Mesenchymal stem cell (in vitro differentiated cells and primary cell): ENCODE measurements at regions not wholly inside any gene's neighbourhood (a gene's known extent, or its start where the extent isn't known, plus 50 kb on each side); places are given as distances from the start of the nearest gene placed in this dataset.

Source experiments
- DNase-seq: peaks from one replicate; pipeline ENCODE4 v3.0.0-alpha.2; 2013
- H2AFZ ChIP-seq: one replicate; pipeline ENCODE4 v1.6.1; 2013; ENCODE audit warnings: low read depth, mild to moderate bottlenecking, control low read depth, inconsistent platforms, low read length, moderate library complexity
- H2AK5ac ChIP-seq: 2 replicates; pipeline ENCODE4 v1.6.1; 2013; ENCODE audit warnings: low read length, moderate library complexity, mild to moderate bottlenecking, inconsistent platforms; ENCODE audit not compliant: severe bottlenecking
- H2BK120ac ChIP-seq: one replicate; pipeline ENCODE4 v1.6.1; 2013; ENCODE audit warnings: low read depth, mild to moderate bottlenecking, inconsistent platforms, low read length, moderate library complexity
- H2BK12ac ChIP-seq, 2 experiments: one replicate each; pipeline ENCODE4 v1.6.1; 2013; ENCODE audit warnings: inconsistent platforms in 2 of 2, low read length in 2 of 2, mild to moderate bottlenecking in 2 of 2, moderate library complexity in 2 of 2, control low read depth in 1 of 2
- H2BK15ac ChIP-seq: one replicate; pipeline ENCODE4 v1.6.1; 2013; ENCODE audit warnings: mild to moderate bottlenecking, low read depth, inconsistent platforms; ENCODE audit not compliant: poor library complexity, severe bottlenecking
- H2BK5ac ChIP-seq: 2 replicates; pipeline ENCODE4 v1.6.1; 2013; ENCODE audit warnings: low read depth, mild to moderate bottlenecking, low read length, control low read depth, inconsistent platforms; ENCODE audit not compliant: poor library complexity, severe bottlenecking
- H3K14ac ChIP-seq, 2 experiments: one replicate each; pipeline ENCODE4 v1.6.1; 2013; ENCODE audit warnings: inconsistent platforms in 2 of 2, low read length in 2 of 2, control low read depth in 1 of 2, mild to moderate bottlenecking in 1 of 2, moderate library complexity in 1 of 2
- H3K18ac ChIP-seq, 2 experiments: one replicate each; pipeline ENCODE4 v1.6.1; 2013; ENCODE audit warnings: inconsistent platforms in 2 of 2, low read length in 2 of 2, control low read depth in 1 of 2, low read depth in 1 of 2, mild to moderate bottlenecking in 1 of 2
- H3K23ac ChIP-seq, 2 experiments: one replicate each; pipeline ENCODE4 v1.6.1; 2013; ENCODE audit warnings: inconsistent platforms in 2 of 2, low read length in 2 of 2, mild to moderate bottlenecking in 2 of 2, moderate library complexity in 2 of 2, control low read depth in 1 of 2
- H3K27ac ChIP-seq: 2 replicates; pipeline ENCODE4 v1.5.1; 2013; ENCODE audit warnings: mild to moderate bottlenecking, moderate library complexity, low read length, control low read depth, inconsistent platforms; ENCODE audit not compliant: poor library complexity, severe bottlenecking
- H3K27me3 ChIP-seq, 2 experiments: 2 replicates each; pipeline versions ENCODE4 v1.6.1 to v1.7.0; 2013; ENCODE audit warnings: low read length in 2 of 2, mild to moderate bottlenecking in 2 of 2, moderate library complexity in 2 of 2, control low read depth in 1 of 2, inconsistent platforms in 1 of 2; ENCODE audit not compliant: control insufficient read depth in 1 of 2, insufficient read depth in 1 of 2
- H3K36me3 ChIP-seq, 2 experiments: 2 replicates each; pipeline versions ENCODE4 v1.6.1 to v1.7.0; 2013; ENCODE audit warnings: low read length in 2 of 2, control low read depth in 1 of 2, inconsistent platforms in 1 of 2, low read depth in 1 of 2, mild to moderate bottlenecking in 1 of 2; ENCODE audit not compliant: insufficient read depth in 2 of 2, control insufficient read depth in 1 of 2
- H3K4ac ChIP-seq, 2 experiments: one replicate each; pipeline ENCODE4 v1.6.1; 2013; ENCODE audit warnings: inconsistent platforms in 2 of 2, low read length in 2 of 2, mild to moderate bottlenecking in 2 of 2, moderate library complexity in 2 of 2, control low read depth in 1 of 2, low read depth in 1 of 2
- H3K4me1 ChIP-seq: 2 replicates; pipeline ENCODE4 v1.6.1; 2013; ENCODE audit warnings: low read depth, low read length, control low read depth; ENCODE audit not compliant: control insufficient read depth, insufficient read depth
- H3K4me2 ChIP-seq: 2 replicates; pipeline ENCODE4 v1.6.1; 2013; ENCODE audit warnings: low read length, mild to moderate bottlenecking, inconsistent platforms; ENCODE audit not compliant: poor library complexity, severe bottlenecking
- H3K4me3 ChIP-seq, 2 experiments: 2 replicates each; pipeline versions ENCODE4 v1.5.1 to v1.7.0; 2013; ENCODE audit warnings: low read length in 2 of 2, mild to moderate bottlenecking in 2 of 2, control low read depth in 1 of 2, low read depth in 1 of 2; ENCODE audit not compliant: insufficient read depth in 1 of 2
- H3K79me1 ChIP-seq: replicated peaks from 2 replicates; pipeline ENCODE4 v1.6.1; 2013; ENCODE audit warnings: mild to moderate bottlenecking, control low read depth, low read length, inconsistent platforms; ENCODE audit not compliant: poor library complexity, severe bottlenecking
- H3K9ac ChIP-seq: 2 replicates; pipeline ENCODE4 v1.7.0; 2013; ENCODE audit warnings: mild to moderate bottlenecking, low read length, moderate library complexity
- H3K9me3 ChIP-seq: 2 replicates; pipeline ENCODE4 v1.7.0; 2013; ENCODE audit warnings: mild to moderate bottlenecking, low read length; ENCODE audit not compliant: control insufficient read depth
- H4K8ac ChIP-seq: one replicate; pipeline ENCODE4 v1.6.1; 2013; ENCODE audit warnings: inconsistent platforms, mild to moderate bottlenecking, low read length, moderate library complexity
- H4K91ac ChIP-seq: one replicate; pipeline ENCODE4 v1.6.1; 2013; ENCODE audit warnings: mild to moderate bottlenecking, low read length, inconsistent platforms
- WGBS: methylation state at CpG from one replicate; pipeline ENCODE4 v1.1.7; 2013; ENCODE audit warnings: mixed read lengths; 5-methylcytosine and 5-hydroxymethylcytosine counted together

DNA sequence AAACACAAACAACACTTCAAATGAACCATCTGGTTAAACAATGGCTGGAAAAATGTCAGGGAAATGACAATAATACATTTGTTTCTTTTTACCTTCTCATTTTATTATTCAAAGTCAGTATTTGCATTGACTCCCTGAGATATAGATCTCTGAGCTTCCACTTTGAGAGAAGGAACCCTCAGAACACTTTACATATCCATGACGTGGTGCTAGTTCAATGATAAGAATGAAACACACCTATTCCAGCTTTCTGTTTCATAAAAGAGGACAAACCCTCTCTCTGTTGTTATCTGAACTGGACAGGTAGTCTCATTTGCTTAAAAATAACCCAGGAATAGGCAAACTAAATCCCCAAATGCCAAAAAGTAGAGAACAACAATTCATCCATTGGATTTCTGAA lies 65.3 kb upstream of the CCSER1 start:
- Histone ChIP-seq H3K18ac (no peak overlapping the region), H2BK120ac (no peak overlapping the region), H3K4me2 (no peak overlapping the region), H3K9ac (no peak overlapping the region), H4K8ac (no peak overlapping the region), H3K27me3 (no peaks in the 10 kb centered on the region), H3K4me3 (no peak overlapping the region), H3K14ac (no peak overlapping the region), H3K36me3 (no peaks in the 10 kb centered on the region), H3K23ac (no peak overlapping the region), H2BK15ac (no peak overlapping the region), H3K4me1 (no peaks in the 10 kb centered on the region), H3K4ac (no peak overlapping the region), H4K91ac (no peak overlapping the region), H2AK5ac (no peak overlapping the region), H2BK12ac (no peak overlapping the region), H2AFZ (no peak overlapping the region), H3K9me3 (no peaks in the 10 kb centered on the region), H2BK5ac (no peak overlapping the region), H3K27ac (no peak overlapping the region), H3K79me1 (no peaks in the 10 kb centered on the region)
- DNase-seq: no peak
- 44% methylated on average over 1 of the region's 1 CpG for WGBS

DNA sequence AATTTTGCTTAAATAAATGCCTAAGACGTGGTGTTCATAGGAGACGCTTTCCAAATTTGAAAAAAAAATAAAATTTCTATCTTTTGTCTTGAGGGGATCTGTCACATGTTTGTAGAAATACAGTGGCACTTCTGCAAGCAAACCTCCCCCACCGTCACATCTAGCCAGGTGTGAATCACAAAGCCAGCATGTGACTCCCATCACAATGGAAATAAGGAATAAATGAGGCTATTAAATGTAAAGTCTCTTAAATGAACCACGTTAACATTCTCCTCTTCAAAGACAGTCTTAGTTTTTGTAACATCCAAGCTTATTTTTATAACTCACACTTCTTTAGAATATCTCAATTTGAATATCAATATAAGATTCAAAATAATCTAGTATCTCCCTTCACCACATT lies 63.0 kb upstream of the CCSER1 start:
- H3K18ac ChIP-seq: no peak overlapping the region
- no peak overlapping the region for H2BK120ac ChIP-seq
- no peak overlapping the region for H2BK15ac ChIP-seq
- no peak overlapping the region for H3K23ac ChIP-seq
- H3K27ac ChIP-seq: no peak overlapping the region
- no peaks in the 10 kb centered on the region for H3K36me3 ChIP-seq
- no peak overlapping the region for H3K4me2 ChIP-seq
- H3K9me3 ChIP-seq: no peaks in the 10 kb centered on the region
- H2BK5ac ChIP-seq: no peak overlapping the region
- H4K8ac ChIP-seq: no peak overlapping the region
- no peak overlapping the region for H2AFZ ChIP-seq
- no peak overlapping the region for H3K9ac ChIP-seq
- no peaks in the 10 kb centered on the region for H3K4me1 ChIP-seq
- no peak for DNase-seq
- no peak overlapping the region for H2BK12ac ChIP-seq
- no peak overlapping the region for H3K14ac ChIP-seq
- H4K91ac ChIP-seq: no peak overlapping the region
- 86% methylated on average over 2 of the region's 4 CpGs for WGBS
- H3K4me3 ChIP-seq: no peak overlapping the region
- no peaks in the 10 kb centered on the region for H3K27me3 ChIP-seq
- H2AK5ac ChIP-seq: no peak overlapping the region
- no peak overlapping the region for H3K4ac ChIP-seq
- no peaks in the 10 kb centered on the region for H3K79me1 ChIP-seq

DNA sequence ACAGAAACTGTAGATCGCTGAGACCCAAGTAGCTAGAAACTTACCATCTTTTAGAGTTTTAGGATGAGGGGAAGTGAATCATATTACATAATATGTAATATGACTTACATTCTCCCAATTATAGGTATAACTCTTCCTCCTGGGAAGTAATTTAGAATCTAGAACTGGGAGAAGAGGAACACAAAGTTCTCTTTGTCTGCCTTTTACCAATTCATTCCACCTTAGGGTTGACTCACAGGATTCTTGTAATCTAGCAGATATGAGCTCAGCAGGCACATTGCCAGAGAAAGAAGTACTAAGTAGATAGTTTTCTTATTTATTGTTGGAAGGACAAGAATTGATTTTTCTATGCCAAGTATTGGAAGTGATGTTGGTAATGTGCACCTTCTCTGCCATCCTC lies 58.0 kb upstream of the CCSER1 start:
- DNase-seq: no peak

DNA sequence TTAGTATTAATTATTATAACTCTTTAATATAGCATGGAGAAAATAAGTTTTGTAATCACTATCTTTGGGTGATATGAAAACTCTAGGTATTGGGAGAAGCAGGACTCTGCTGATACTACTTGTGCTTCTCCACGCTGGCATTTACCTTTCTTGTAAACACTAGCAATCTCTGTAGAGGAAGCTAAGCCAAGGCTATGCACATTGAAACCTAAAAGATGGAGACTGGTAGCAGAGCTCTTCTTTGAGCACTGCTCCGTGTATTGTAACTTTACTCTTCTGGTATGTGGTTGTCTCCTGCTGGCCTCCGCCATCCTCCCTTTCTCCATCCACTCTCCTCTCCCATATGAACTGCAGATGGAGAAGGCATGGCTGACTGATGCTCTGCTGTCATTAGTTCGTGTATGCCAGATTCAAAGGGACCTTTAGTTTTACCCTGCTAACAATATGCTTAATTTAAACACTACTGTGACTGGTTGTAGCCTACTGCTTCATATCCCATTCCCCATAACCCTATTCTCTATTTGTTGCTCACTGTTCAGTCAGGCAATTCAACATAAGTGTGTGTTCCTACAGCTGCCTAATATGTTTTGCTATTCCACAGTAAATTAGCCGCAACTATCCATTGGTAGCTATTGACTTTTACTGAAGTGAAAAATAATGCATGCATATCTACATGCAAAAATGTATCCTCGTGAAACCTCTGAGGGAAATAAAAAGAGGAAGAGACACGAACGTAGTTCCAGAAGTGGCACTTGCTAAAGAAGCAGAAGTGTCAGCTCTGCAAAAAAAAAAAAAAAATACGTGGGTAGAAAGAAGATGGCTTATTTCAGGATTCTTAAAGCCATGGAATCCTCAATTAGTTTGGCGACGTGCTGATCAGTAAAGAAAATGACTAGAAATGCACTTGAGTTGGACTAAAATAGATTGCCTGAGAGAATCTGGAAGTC lies 55.6 kb upstream of the CCSER1 start:
- Histone ChIP-seq H3K4me1 (no peaks in the 10 kb centered on the region), H3K18ac (no peak overlapping the region), H3K14ac (no peak overlapping the region), H2BK15ac (no peak overlapping the region), H3K4me2 (no peak overlapping the region), H2BK120ac (no peak overlapping the region), H4K8ac (no peak overlapping the region), H3K4ac (no peak overlapping the region), H2AFZ (no peak overlapping the region), H3K27ac (no peak overlapping the region), H3K23ac (no peak overlapping the region), H2BK12ac (no peak overlapping the region), H3K36me3 (no peaks in the 10 kb centered on the region), H2BK5ac (no peak overlapping the region), H3K4me3 (no peak overlapping the region), H3K9ac (no peak overlapping the region), H4K91ac (no peak overlapping the region), H3K9me3 (no peaks in the 10 kb centered on the region), H3K27me3 (no peaks in the 10 kb centered on the region), H2AK5ac (no peak overlapping the region), H3K79me1 (no peaks in the 10 kb centered on the region)
- WGBS: 79% methylated on average over 8 of the region's 11 CpGs
- no peak for DNase-seq

More for the DNA sequence above, 58.0 kb upstream of the CCSER1 start:
- Histone ChIP-seq H3K27me3 (no peaks in the 10 kb centered on the region), H3K4me3 (no peak overlapping the region), H2AK5ac (no peak overlapping the region), H3K27ac (no peak overlapping the region), H2AFZ (no peak overlapping the region), H3K9me3 (no peaks in the 10 kb centered on the region), H2BK15ac (no peak overlapping the region), H3K9ac (no peak overlapping the region), H4K91ac (no peak overlapping the region), H4K8ac (no peak overlapping the region), H2BK5ac (no peak overlapping the region), H3K23ac (no peak overlapping the region), H3K4ac (no peak overlapping the region), H3K4me2 (no peak overlapping the region), H3K79me1 (no peaks in the 10 kb centered on the region), H2BK120ac (no peak overlapping the region), H3K18ac (no peak overlapping the region), H3K4me1 (no peaks in the 10 kb centered on the region), H3K36me3 (no peaks in the 10 kb centered on the region), H3K14ac (no peak overlapping the region), H2BK12ac (no peak overlapping the region)
- no CpG with 5 or more reads among the region's 1 CpG for WGBS
